ENCODE measurements at regions not wholly inside any gene's neighbourhood (a gene's known extent, or its start where the extent isn't known, plus 50 kb on each side); places are given as distances from the start of the nearest gene placed in this dataset.

DNA sequence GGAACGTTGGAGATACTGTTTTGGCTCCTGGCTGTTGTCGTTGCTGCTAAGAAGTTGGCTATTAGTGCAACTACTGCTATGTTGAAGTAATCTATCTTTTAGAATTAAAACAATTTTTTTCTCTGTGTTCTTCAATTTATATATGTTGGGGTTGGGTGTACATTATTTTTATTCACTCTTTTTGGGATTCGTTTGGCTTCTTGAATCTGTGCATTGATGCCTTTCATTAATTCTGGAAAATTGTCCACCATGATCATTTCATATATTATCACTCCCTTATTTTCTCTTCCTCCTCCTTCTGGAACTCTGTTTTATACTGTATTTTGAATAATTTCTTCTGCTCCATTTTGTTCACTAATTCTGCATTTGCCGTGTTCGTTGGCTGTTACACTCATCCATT is 199.5 kb upstream of the PLET1 start:
- TF ChIP-seq EZH2phosphoT487 (IDR thresholded peaks at IDR 0.05; ENCODE audit: low read depth, severe bottlenecking, unreplicated experiment): no peak
- TF ChIP-seq, protein P1, sequence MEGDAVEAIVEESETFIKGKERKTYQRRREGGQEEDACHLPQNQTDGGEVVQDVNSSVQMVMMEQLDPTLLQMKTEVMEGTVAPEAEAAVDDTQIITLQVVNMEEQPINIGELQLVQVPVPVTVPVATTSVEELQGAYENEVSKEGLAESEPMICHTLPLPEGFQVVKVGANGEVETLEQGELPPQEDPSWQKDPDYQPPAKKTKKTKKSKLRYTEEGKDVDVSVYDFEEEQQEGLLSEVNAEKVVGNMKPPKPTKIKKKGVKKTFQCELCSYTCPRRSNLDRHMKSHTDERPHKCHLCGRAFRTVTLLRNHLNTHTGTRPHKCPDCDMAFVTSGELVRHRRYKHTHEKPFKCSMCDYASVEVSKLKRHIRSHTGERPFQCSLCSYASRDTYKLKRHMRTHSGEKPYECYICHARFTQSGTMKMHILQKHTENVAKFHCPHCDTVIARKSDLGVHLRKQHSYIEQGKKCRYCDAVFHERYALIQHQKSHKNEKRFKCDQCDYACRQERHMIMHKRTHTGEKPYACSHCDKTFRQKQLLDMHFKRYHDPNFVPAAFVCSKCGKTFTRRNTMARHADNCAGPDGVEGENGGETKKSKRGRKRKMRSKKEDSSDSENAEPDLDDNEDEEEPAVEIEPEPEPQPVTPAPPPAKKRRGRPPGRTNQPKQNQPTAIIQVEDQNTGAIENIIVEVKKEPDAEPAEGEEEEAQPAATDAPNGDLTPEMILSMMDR (IDR thresholded peaks at IDR 0.05; ENCODE audit: poor library complexity): no peak

Data from hepatocyte (in vitro differentiated cells).